OCI-LY3 (cell line): ENCODE measurements at regions not wholly inside any gene's neighbourhood (a gene's known extent, or its start where the extent isn't known, plus 50 kb on each side); places are given as distances from the start of the nearest gene placed in this dataset.

Source experiments
- H2AFZ ChIP-seq: fragments of 200-600, 300-600 bp; shearing (Covaris generic); 2 replicates; pipeline ENCODE4 v1.6.0; 2014; ENCODE audit warnings: antibody characterized with exemption, low read depth, low read length
- H3K27ac ChIP-seq: fragments of 200-600, 300-600 bp; sonication (generic); 2 replicates; pipeline ENCODE4 v1.5.1; 2014; ENCODE audit warnings: mild to moderate bottlenecking, low read length, moderate library complexity, mixed read lengths
- H3K27me3 ChIP-seq: fragments of 200-600, 300-600 bp; sonication (generic); 2 replicates; pipeline ENCODE4 v1.6.1; 2014; ENCODE audit warnings: low read depth, low read length, mixed read lengths
- H3K36me3 ChIP-seq: fragments of 200-600, 300-600 bp; sonication (generic); replicated peaks from 2 replicates; pipeline ENCODE3; 2014; ENCODE audit warnings: low read depth, low read length, mixed read lengths
- H3K4me1 ChIP-seq: fragments of 300-600, 200-600 bp; sonication (generic); 2 replicates; pipeline ENCODE4 v1.6.1; 2014; ENCODE audit warnings: low read length, mixed read lengths
- H3K4me2 ChIP-seq: fragments of 200-600, 300-600 bp; sonication (generic); 2 replicates; pipeline ENCODE4 v1.6.1; 2014; ENCODE audit warnings: low read length, mixed read lengths
- H3K4me3 ChIP-seq: fragments of 300-600, 200-600 bp; sonication (generic); 2 replicates; pipeline ENCODE4 v1.5.1; 2014; ENCODE audit warnings: antibody characterized with exemption, mild to moderate bottlenecking, low read length, moderate library complexity
- H3K79me2 ChIP-seq: fragments of 300-600, 200-600 bp; shearing (Covaris generic); 2 replicates; pipeline ENCODE4 v1.6.1; 2014; ENCODE audit warnings: mild to moderate bottlenecking, low read length, mixed read lengths
- H3K9ac ChIP-seq: fragments of 300-600, 200-600 bp; shearing (Covaris generic); 2 replicates; pipeline ENCODE4 v1.6.0; 2014; ENCODE audit warnings: mild to moderate bottlenecking, low read length, moderate library complexity
- H3K9me3 ChIP-seq: fragments of 200-600, 300-600 bp; shearing (Covaris generic); 2 replicates; pipeline ENCODE4 v1.6.1; 2014; ENCODE audit warnings: low read length, mixed read lengths; ENCODE audit not compliant: insufficient read depth
- H4K20me1 ChIP-seq: fragments of 200-600, 300-600 bp; sonication (generic); 2 replicates; pipeline ENCODE4 v1.6.1; 2016; ENCODE audit warnings: low read length, mixed read lengths; ENCODE audit not compliant: insufficient read depth
- EZH2phosphoT487 ChIP-seq: fragments of 200-600 bp; shearing (Covaris generic); IDR thresholded peaks from 2 replicates; pipeline ENCODE4 v1.6.1; 2018; ENCODE audit warnings: antibody characterized with exemption, mixed run types, low read depth
- TF ChIP-seq, protein P1 (sequence below): fragments of 200-600, 300-600 bp; sonication (generic); IDR thresholded peaks from 2 replicates; pipeline ENCODE4 v1.5.1; 2014; ENCODE audit warnings: antibody characterized with exemption, low read length, low read depth

DNA sequence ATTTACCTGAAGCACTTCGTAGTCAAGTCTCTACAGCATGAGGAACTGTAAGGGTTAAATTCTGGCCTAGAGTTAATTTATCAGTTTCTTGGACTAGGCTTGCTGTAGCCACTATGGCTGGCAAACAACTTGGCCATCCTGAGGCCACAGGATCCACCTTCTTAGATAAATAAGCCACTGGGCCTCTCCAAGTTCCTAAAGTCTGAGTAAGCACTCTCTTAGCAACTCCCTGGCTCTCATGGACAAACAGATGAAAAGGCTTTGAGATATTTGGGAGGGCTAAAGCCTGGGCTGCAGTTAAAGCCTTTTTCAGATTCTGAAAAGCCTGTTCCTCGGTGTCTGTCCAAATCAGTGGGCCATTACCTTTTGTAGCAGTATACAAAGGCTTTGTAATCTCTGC lies 675.0 kb downstream of the TMEM121 start:
- Histone ChIP-seq H3K36me3 (no peaks in the 10 kb centered on the region), H3K4me2 (no peak overlapping the region), H3K27ac (no peak overlapping the region), H3K4me3 (no peak overlapping the region), H3K9me3 (no peaks in the 10 kb centered on the region), H3K4me1 (no peaks in the 10 kb centered on the region), H3K9ac (no peak overlapping the region), H3K79me2 (no peaks in the 10 kb centered on the region), H4K20me1 (no peaks in the 10 kb centered on the region), H3K27me3 (peaks cover 13% of the 10 kb centered on the region; the same call in 1 of the 2 replicates), H2AFZ (no peak overlapping the region)
- TF ChIP-seq, protein P1, sequence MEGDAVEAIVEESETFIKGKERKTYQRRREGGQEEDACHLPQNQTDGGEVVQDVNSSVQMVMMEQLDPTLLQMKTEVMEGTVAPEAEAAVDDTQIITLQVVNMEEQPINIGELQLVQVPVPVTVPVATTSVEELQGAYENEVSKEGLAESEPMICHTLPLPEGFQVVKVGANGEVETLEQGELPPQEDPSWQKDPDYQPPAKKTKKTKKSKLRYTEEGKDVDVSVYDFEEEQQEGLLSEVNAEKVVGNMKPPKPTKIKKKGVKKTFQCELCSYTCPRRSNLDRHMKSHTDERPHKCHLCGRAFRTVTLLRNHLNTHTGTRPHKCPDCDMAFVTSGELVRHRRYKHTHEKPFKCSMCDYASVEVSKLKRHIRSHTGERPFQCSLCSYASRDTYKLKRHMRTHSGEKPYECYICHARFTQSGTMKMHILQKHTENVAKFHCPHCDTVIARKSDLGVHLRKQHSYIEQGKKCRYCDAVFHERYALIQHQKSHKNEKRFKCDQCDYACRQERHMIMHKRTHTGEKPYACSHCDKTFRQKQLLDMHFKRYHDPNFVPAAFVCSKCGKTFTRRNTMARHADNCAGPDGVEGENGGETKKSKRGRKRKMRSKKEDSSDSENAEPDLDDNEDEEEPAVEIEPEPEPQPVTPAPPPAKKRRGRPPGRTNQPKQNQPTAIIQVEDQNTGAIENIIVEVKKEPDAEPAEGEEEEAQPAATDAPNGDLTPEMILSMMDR = no peak
- no peak for TF ChIP-seq EZH2phosphoT487

DNA sequence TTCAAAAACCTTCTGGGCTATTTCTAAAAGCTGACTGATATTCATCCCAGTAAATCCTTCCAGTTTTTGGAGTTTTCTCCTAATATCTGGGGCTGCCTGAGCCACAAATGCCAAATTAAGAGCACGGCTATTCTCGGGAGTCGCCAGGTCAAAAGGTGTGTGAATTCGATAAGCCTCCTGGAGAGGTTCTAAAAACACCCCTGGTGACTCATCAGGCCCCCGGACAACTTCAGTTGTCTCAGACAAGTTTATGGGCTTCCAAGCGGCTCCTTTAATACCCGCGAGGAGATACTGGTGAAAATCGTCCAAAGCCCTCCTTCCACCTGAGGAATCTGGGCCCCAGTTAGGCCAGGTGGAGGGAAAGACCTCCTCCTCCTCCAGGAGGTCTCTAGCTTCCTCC lies 677.1 kb downstream of the TMEM121 start:
- Histone ChIP-seq H3K9me3 (no peaks in the 10 kb centered on the region), H2AFZ (no peak overlapping the region), H4K20me1 (no peaks in the 10 kb centered on the region), H3K4me2 (no peak overlapping the region), H3K79me2 (no peaks in the 10 kb centered on the region), H3K4me3 (no peak overlapping the region), H3K36me3 (no peaks in the 10 kb centered on the region), H3K27me3 (0 out of 2 replicates have a peak, but pooled peaks cover 8% of the 10 kb centered on the region), H3K9ac (no peak overlapping the region), H3K4me1 (no peaks in the 10 kb centered on the region), H3K27ac (no peak overlapping the region)
- TF ChIP-seq, protein P1 = no peak
- no peak for TF ChIP-seq EZH2phosphoT487

DNA sequence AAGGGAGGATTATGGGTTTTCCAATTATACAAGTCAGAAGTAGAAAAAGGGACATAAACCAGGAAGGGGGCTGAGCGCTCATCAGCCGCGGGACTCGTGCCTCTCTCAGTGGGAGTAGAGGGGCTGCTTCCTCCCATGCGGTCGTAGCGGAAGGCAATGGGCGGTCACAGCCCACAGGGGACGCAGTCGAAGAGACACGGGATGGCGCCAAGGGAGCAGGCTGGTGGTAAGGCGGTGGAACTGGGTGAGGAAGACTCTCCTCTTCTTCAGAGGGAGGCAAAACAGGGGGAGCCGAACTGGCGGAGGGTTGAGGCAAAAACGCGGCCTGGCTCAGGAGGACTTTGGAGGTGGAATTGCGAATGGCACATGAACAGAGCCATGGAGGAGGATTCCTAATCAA lies 677.7 kb downstream of the TMEM121 start:
- Histone ChIP-seq H3K4me1 (no peaks in the 10 kb centered on the region), H3K4me3 (no peak overlapping the region)

DNA sequence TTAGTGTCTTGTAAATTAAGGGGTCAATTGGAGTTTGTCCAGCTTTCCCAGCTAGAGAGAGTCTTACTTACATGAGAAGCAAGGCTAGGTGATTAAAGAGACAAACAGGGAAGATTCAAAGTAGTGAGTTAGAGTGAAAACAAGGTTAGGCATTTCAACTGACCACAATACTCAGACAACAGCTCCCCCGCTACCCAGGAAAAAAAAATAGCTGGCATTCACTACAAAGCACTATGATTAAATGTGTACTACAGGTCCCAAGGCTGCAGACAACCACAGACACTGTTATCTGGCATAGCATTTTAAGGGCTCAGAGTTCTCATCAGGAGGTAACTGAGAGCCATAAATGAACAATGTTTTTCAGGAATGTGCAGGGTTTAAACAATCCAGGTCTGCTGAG lies 680.9 kb downstream of the TMEM121 start:
- no peak overlapping the region for H3K9ac ChIP-seq
- H3K27ac ChIP-seq = no peak overlapping the region
- no peaks in the 10 kb centered on the region for H3K4me1 ChIP-seq
- H3K27me3 ChIP-seq = peaks cover 18% of the 10 kb centered on the region
- no peaks in the 10 kb centered on the region for H3K36me3 ChIP-seq
- H3K4me2 ChIP-seq = no peak overlapping the region
- no peaks in the 10 kb centered on the region for H3K9me3 ChIP-seq
- H2AFZ ChIP-seq = no peak overlapping the region
- H3K79me2 ChIP-seq = no peaks in the 10 kb centered on the region
- no peak for TF ChIP-seq EZH2phosphoT487
- TF ChIP-seq, protein P1 = no peak
- H4K20me1 ChIP-seq = no peaks in the 10 kb centered on the region
- no peak overlapping the region for H3K4me3 ChIP-seq

More for the DNA sequence above, 677.7 kb downstream of the TMEM121 start:
- H3K79me2 ChIP-seq = no peaks in the 10 kb centered on the region
- H3K9ac ChIP-seq = no peak overlapping the region
- H3K27me3 ChIP-seq = peaks cover 10% of the 10 kb centered on the region
- no peak overlapping the region for H2AFZ ChIP-seq
- H3K36me3 ChIP-seq = no peaks in the 10 kb centered on the region
- TF ChIP-seq EZH2phosphoT487 = no peak
- TF ChIP-seq, protein P1 = no peak
- H4K20me1 ChIP-seq = no peaks in the 10 kb centered on the region
- H3K9me3 ChIP-seq = no peaks in the 10 kb centered on the region
- H3K27ac ChIP-seq = no peak overlapping the region
- no peak overlapping the region for H3K4me2 ChIP-seq
